Parathyroid adenoma (tissue), 2 donors: ENCODE measurements at regions not wholly inside any gene's neighbourhood (a gene's known extent, or its start where the extent isn't known, plus 50 kb on each side); places are given as distances from the start of the nearest gene placed in this dataset.

Experiments used
- H2AFZ ChIP-seq: fragments of 300-600 bp; sonication (generic); one replicate; pipeline ENCODE4 v1.7.0; 2017; ENCODE audit warnings: antibody characterized with exemption, mild to moderate bottlenecking
- H3K27ac ChIP-seq: fragments of 300-600 bp; sonication (generic); one replicate; pipeline ENCODE4 v1.7.0; 2017
- H3K27me3 ChIP-seq: fragments of 300-600 bp; sonication (generic); one replicate; pipeline ENCODE4 v1.7.0; 2017; ENCODE audit warnings: low read length; ENCODE audit not compliant: control insufficient read depth, insufficient read depth
- H3K36me3 ChIP-seq: fragments of 300-600 bp; sonication (generic); one replicate; pipeline ENCODE4 v1.7.0; 2017; ENCODE audit warnings: low read length; ENCODE audit not compliant: control insufficient read depth, insufficient read depth
- H3K4me1 ChIP-seq: fragments of 300-600 bp; sonication (generic); one replicate; pipeline ENCODE4 v1.7.0; 2017; ENCODE audit warnings: control low read depth
- H3K4me2 ChIP-seq: fragments of 300-600 bp; sonication (generic); one replicate; pipeline ENCODE4 v1.7.0; 2017; ENCODE audit warnings: low read length
- H3K4me3 ChIP-seq: fragments of 300-600 bp; sonication (generic); one replicate; pipeline ENCODE4 v1.7.0; 2017; ENCODE audit warnings: low read depth, low read length
- H3K79me2 ChIP-seq: fragments of 300-600 bp; sonication (generic); one replicate; pipeline ENCODE4 v1.7.0; 2017; ENCODE audit warnings: control low read depth
- H3K9ac ChIP-seq: fragments of 300-600 bp; sonication (generic); one replicate; pipeline ENCODE4 v1.7.0; 2017; ENCODE audit warnings: mild to moderate bottlenecking
- H3K9me3 ChIP-seq: fragments of 300-600 bp; sonication (generic); one replicate; pipeline ENCODE4 v1.7.0; 2017; ENCODE audit warnings: low read length; ENCODE audit not compliant: control insufficient read depth
- CTCF ChIP-seq: fragments of 300-600 bp; sonication (generic); IDR thresholded peaks from one replicate; pipeline ENCODE4 v1.7.0; 2017; ENCODE audit warnings: antibody characterized with exemption, mild to moderate bottlenecking
- donor health status: primary hyperparathyroidism.

- H3K4me3 ChIP-seq = no peak overlapping the region
- H3K4me1 ChIP-seq = no peaks in the 10 kb centered on the region
- no peak overlapping the region for H2AFZ ChIP-seq
- H3K27me3 ChIP-seq = no peaks in the 10 kb centered on the region
- H3K9ac ChIP-seq = no peak overlapping the region
- no peaks in the 10 kb centered on the region for H3K79me2 ChIP-seq
- no peaks in the 10 kb centered on the region for H3K9me3 ChIP-seq
- no peak overlapping the region for H3K27ac ChIP-seq
- no peak overlapping the region for H3K4me2 ChIP-seq
- H3K36me3 ChIP-seq = no peaks in the 10 kb centered on the region
- TF ChIP-seq CTCF = no peak
Measured at GRCh38 chr11:127590314-127590713, 589.7 kb upstream of the KIRREL3 start.

GRCh38 chr11:127588431-127588830 lies 587.9 kb upstream of the KIRREL3 start:
- Histone ChIP-seq H2AFZ (no peak overlapping the region), H3K9me3 (no peaks in the 10 kb centered on the region), H3K79me2 (no peaks in the 10 kb centered on the region), H3K9ac (no peak overlapping the region), H3K27me3 (no peaks in the 10 kb centered on the region), H3K4me3 (no peak overlapping the region), H3K4me2 (no peak overlapping the region), H3K27ac (no peak overlapping the region), H3K4me1 (no peaks in the 10 kb centered on the region), H3K36me3 (no peaks in the 10 kb centered on the region)
- TF ChIP-seq CTCF = no peak

- H3K36me3 ChIP-seq = no peaks in the 10 kb centered on the region
- H2AFZ ChIP-seq = no peak overlapping the region
- no peaks in the 10 kb centered on the region for H3K4me1 ChIP-seq
- no peak overlapping the region for H3K27ac ChIP-seq
- H3K4me3 ChIP-seq = no peak overlapping the region
- no peaks in the 10 kb centered on the region for H3K79me2 ChIP-seq
- H3K9ac ChIP-seq = no peak overlapping the region
- no peaks in the 10 kb centered on the region for H3K9me3 ChIP-seq
- no peak overlapping the region for H3K4me2 ChIP-seq
- H3K27me3 ChIP-seq = no peaks in the 10 kb centered on the region
- TF ChIP-seq CTCF = no peak
Measured at GRCh38 chr11:127587511-127587910, 586.9 kb upstream of the KIRREL3 start.

GRCh38 chr11:127576210-127576609 lies 575.6 kb upstream of the KIRREL3 start:
- Histone ChIP-seq H3K9me3 (no peaks in the 10 kb centered on the region), H3K36me3 (no peaks in the 10 kb centered on the region), H3K79me2 (no peaks in the 10 kb centered on the region), H3K9ac (no peak overlapping the region), H2AFZ (no peak overlapping the region), H3K4me3 (no peak overlapping the region), H3K27ac (no peak overlapping the region), H3K4me2 (no peak overlapping the region), H3K4me1 (no peaks in the 10 kb centered on the region), H3K27me3 (no peaks in the 10 kb centered on the region)
- no peak for TF ChIP-seq CTCF

GRCh38 chr11:127574478-127574877 lies 573.9 kb upstream of the KIRREL3 start:
- H3K79me2 ChIP-seq = no peaks in the 10 kb centered on the region
- H3K4me2 ChIP-seq = no peak overlapping the region
- H2AFZ ChIP-seq = no peak overlapping the region
- no peak overlapping the region for H3K4me3 ChIP-seq
- H3K9me3 ChIP-seq = no peaks in the 10 kb centered on the region
- H3K27ac ChIP-seq = no peak overlapping the region
- no peaks in the 10 kb centered on the region for H3K36me3 ChIP-seq
- TF ChIP-seq CTCF = no peak
- H3K4me1 ChIP-seq = no peaks in the 10 kb centered on the region
- H3K27me3 ChIP-seq = no peaks in the 10 kb centered on the region
- no peak overlapping the region for H3K9ac ChIP-seq
